ENCODE measurements at regions not wholly inside any gene's neighbourhood (a gene's known extent, or its start where the extent isn't known, plus 50 kb on each side); places are given as distances from the start of the nearest gene placed in this dataset.

DNA sequence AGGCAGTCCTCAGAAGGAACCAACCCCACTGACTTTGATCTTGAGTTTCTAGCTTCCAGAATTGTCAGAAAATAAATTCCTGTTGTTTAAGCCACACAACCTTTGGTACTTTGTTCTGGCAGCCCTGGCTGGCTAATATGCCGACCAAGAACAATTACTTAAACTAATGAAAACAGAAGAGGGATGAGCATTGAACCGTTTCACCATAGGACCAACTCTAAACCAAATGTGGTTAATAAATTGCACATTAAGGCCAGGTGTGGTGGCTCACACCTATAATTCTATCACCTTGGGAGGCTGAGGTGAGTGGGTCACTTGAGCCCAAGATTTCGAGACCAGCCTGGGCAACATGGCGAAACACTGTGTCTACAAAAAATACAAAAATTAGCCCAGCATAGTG, 160.9 kb upstream of the RAI14 start:
- no peak for TF ChIP-seq EZH2 (IDR thresholded peaks at IDR 0.05; ENCODE audit: low read depth)
- TF ChIP-seq, protein P1, sequence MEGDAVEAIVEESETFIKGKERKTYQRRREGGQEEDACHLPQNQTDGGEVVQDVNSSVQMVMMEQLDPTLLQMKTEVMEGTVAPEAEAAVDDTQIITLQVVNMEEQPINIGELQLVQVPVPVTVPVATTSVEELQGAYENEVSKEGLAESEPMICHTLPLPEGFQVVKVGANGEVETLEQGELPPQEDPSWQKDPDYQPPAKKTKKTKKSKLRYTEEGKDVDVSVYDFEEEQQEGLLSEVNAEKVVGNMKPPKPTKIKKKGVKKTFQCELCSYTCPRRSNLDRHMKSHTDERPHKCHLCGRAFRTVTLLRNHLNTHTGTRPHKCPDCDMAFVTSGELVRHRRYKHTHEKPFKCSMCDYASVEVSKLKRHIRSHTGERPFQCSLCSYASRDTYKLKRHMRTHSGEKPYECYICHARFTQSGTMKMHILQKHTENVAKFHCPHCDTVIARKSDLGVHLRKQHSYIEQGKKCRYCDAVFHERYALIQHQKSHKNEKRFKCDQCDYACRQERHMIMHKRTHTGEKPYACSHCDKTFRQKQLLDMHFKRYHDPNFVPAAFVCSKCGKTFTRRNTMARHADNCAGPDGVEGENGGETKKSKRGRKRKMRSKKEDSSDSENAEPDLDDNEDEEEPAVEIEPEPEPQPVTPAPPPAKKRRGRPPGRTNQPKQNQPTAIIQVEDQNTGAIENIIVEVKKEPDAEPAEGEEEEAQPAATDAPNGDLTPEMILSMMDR (conservative IDR thresholded peaks at IDR 0.05) = no peak

Data from PC-9 (cell line).